ENCODE measurements at regions not wholly inside any gene's neighbourhood (a gene's known extent, or its start where the extent isn't known, plus 50 kb on each side); places are given as distances from the start of the nearest gene placed in this dataset.
A peak's percentile ranks its signal among the peaks of the same experiment; 100 is the strongest.
"Not testable (repeated sequence)": the region's sequence is repeated elsewhere in the genome, so short reads cannot be mapped to it uniquely, and the experiment has no call there.

GRCh38 chr2:75294362-75294761 is 95.0 kb upstream of the TACR1 start:
- H3K27me3 ChIP-seq (ENCODE audit: insufficient read depth, low read depth, severe bottlenecking) = peaks cover 61% of the 10 kb centered on the region
- no peak overlapping the region for H3K27ac ChIP-seq
- H3K4me3 ChIP-seq (ENCODE audit: low read depth, low read length) = no peak overlapping the region
- no peaks in the 10 kb centered on the region for H3K36me3 ChIP-seq
- DNase-seq = no peak
- TF ChIP-seq, protein P1, sequence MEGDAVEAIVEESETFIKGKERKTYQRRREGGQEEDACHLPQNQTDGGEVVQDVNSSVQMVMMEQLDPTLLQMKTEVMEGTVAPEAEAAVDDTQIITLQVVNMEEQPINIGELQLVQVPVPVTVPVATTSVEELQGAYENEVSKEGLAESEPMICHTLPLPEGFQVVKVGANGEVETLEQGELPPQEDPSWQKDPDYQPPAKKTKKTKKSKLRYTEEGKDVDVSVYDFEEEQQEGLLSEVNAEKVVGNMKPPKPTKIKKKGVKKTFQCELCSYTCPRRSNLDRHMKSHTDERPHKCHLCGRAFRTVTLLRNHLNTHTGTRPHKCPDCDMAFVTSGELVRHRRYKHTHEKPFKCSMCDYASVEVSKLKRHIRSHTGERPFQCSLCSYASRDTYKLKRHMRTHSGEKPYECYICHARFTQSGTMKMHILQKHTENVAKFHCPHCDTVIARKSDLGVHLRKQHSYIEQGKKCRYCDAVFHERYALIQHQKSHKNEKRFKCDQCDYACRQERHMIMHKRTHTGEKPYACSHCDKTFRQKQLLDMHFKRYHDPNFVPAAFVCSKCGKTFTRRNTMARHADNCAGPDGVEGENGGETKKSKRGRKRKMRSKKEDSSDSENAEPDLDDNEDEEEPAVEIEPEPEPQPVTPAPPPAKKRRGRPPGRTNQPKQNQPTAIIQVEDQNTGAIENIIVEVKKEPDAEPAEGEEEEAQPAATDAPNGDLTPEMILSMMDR (IDR thresholded peaks at IDR 0.05; ENCODE audit: low read depth, low read length) = no peak
- H3K9me3 ChIP-seq (ENCODE audit: severe bottlenecking) = no peaks in the 10 kb centered on the region

DNA sequence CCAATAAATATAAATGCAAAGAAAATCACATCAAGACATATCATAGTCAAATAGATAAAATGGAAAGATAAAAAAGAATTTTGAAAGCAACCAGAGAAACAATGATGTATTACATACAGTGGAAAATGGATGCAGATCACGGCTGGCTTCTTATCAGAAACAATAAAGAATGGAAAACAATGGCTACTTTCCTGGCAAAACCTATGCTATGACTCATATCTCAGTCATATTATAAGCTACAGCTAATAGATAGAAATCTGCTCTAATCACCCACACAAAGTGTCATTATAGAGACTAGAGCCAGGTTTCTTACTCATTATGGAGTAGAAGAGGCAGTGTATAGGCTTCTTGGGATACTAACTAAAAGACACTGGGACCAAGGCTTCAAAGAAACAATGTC is 93.5 kb upstream of the TACR1 start:
- no peak for DNase-seq
- Histone ChIP-seq H3K9me3 (ENCODE audit: severe bottlenecking) (no peaks in the 10 kb centered on the region), H3K4me3 (ENCODE audit: low read depth, low read length) (no peak overlapping the region)

DNA sequence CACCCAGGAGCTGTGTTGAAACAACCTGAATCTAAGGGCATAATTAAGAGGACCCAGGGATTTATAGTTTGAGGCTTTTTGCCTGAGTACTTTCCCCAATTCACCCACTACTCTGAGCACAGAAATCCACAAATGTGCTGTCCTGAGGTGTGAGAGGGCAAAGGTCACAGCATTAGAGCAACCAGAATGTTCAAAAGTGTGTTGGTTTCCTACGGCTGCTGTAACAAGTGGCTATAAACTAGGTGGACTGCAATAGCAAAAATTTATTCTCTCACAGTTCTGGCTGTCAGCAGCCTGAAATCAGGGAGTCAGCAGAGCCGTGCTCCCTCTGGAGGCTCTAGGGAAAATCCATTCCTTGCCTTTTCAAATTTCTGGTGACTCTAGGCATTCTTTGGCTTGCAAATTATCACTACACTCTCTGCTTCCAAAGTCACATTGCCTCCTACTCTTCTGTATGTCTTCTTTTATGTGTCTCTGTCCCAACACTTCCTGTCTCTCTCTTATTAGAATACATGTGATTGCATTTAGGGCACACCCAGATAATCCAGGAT is 91.4 kb upstream of the TACR1 start:
- Histone ChIP-seq H3K4me3 (ENCODE audit: low read depth, low read length) (no peak overlapping the region), H3K27me3 (ENCODE audit: insufficient read depth, low read depth, severe bottlenecking) (peaks cover 68% of the 10 kb centered on the region), H3K9me3 (ENCODE audit: severe bottlenecking) (no peaks in the 10 kb centered on the region), H3K27ac (no peak overlapping the region), H3K36me3 (no peaks in the 10 kb centered on the region)
- TF ChIP-seq, protein P1 (IDR thresholded peaks at IDR 0.05; ENCODE audit: low read depth, low read length) = peak; percentile 20; the same call in 1 of the 2 replicates
- DNase-seq = no peak

More for the DNA sequence above, 93.5 kb upstream of the TACR1 start:
- Histone ChIP-seq H3K27me3 (ENCODE audit: insufficient read depth, low read depth, severe bottlenecking) (peaks cover 70% of the 10 kb centered on the region), H3K36me3 (no peaks in the 10 kb centered on the region), H3K27ac (no peak overlapping the region)
- TF ChIP-seq, protein P1 (IDR thresholded peaks at IDR 0.05; ENCODE audit: low read depth, low read length) = no peak

DNA sequence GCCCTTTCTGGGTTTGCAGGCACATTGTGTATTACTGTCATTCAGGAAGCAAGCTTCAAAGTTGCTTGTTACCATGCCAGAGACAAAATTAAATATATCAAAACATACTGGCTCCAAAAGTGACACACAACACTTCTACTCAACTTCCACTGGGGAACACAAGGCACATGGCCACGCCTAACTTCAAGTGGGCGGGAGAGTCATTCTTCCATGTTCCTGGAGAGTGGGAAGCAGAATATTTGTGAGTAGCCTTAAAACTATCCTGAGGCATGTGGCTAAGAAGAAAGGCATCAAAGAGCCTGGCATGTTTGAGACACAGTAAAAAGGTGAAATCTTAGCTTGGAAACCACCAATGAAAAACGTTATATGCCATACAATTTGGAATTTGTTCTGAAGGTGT is 90.5 kb upstream of the TACR1 start:
- H3K27ac ChIP-seq = no peak overlapping the region
- TF ChIP-seq, protein P1 (IDR thresholded peaks at IDR 0.05; ENCODE audit: low read depth, low read length) = no peak
- no peaks in the 10 kb centered on the region for H3K9me3 ChIP-seq (ENCODE audit: severe bottlenecking)
- no peak for DNase-seq
- H3K4me3 ChIP-seq (ENCODE audit: low read depth, low read length) = no peak overlapping the region
- no peaks in the 10 kb centered on the region for H3K36me3 ChIP-seq
- peaks cover 73% of the 10 kb centered on the region for H3K27me3 ChIP-seq (ENCODE audit: insufficient read depth, low read depth, severe bottlenecking)

- H3K9me3 ChIP-seq (ENCODE audit: severe bottlenecking); H3K36me3 ChIP-seq; H3K4me3 ChIP-seq (ENCODE audit: low read depth, low read length); H3K27ac ChIP-seq; DNase-seq: not testable (repeated sequence)
- H3K27me3 ChIP-seq (ENCODE audit: insufficient read depth, low read depth, severe bottlenecking) = peaks cover 73% of the 10 kb centered on the region
These were observed 89.9 kb upstream of the TACR1 start for GRCh38 chr2:75289178-75289577.

GRCh38 chr2:75288760-75289159 is 89.4 kb upstream of the TACR1 start:
- no peak overlapping the region for H3K27ac ChIP-seq
- peaks cover 70% of the 10 kb centered on the region for H3K27me3 ChIP-seq (ENCODE audit: insufficient read depth, low read depth, severe bottlenecking)
- H3K9me3 ChIP-seq (ENCODE audit: severe bottlenecking) = no peaks in the 10 kb centered on the region
- TF ChIP-seq, protein P1 (IDR thresholded peaks at IDR 0.05; ENCODE audit: low read depth, low read length) = no peak
- H3K36me3 ChIP-seq = no peaks in the 10 kb centered on the region
- no peak for DNase-seq
- H3K4me3 ChIP-seq (ENCODE audit: low read depth, low read length) = no peak overlapping the region

All from WERI-Rb-1 (cell line).